T47D (cell line): ENCODE measurements at regions not wholly inside any gene's neighbourhood (a gene's known extent, or its start where the extent isn't known, plus 50 kb on each side); places are given as distances from the start of the nearest gene placed in this dataset.

Experiments
- DNase-seq, 2 experiments: peaks; one replicate each; pipeline versions ENCODE4 v3.0.0 to v3.0.0-alpha.2; 2011 to 2012; ENCODE audit warnings: low read depth in 1 of 2, low spot score in 1 of 2
- JUND ChIP-seq: IDR thresholded peaks from 2 replicates; pipeline ENCODE4 v1.6.1; 2012; ENCODE audit warnings: low read depth
- in situ Hi-C: cut with HindIII; loops from 2 replicates; pipeline ENCODE4 v1.10.0; 2016; ENCODE audit warnings: low sequenced_read_pairs, low pct_unique_long_range_greater_than_20kb

DNA sequence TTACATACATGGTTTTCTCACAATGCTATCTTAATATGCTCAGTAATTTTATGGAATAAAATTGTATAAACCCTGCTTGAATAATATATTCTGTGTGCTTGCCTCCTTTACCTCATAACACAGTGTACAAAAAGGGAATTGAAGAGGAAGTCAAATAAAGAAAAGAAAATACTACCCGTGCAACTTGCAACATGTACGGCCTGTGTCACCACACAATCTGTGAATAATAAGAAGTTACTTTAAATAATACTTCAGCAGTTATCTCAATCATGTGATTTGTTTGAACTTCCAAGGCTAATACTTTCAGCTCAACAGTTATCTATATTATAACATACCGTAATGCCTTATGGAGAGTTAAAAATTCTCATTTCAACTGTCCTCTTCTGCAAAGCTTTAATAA, 58.1 kb upstream of the SATB1 start:
- DNase-seq, result no peak
- no peak for TF ChIP-seq JUND
- in situ Hi-C loops, result no loop called here

DNA sequence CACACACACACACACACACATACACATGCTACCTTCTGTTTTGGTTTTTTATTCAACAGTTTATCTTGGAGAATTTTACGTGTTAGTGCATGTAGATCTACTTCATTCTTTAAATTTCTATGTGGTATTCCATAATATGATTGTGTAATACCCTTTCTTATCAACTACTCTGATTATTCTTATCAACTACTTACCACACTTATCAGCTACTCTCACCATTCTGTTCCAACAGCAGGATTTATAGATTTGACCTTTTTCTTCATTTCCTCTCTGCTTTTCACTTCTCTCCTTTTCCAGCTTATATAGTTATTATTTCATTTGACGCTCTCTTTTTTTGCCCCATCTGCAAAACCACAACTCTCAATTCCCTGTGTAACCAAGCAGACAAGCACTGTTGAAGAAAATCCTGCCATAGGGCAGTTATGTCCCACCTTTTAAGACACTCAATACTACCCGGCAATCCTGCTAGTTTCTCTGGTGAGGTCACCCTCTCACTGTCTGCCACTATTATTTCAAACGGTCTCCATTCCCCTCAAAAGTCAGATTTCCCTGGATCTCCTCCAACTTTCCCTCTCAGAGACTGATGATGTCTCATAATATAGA, 56.9 kb upstream of the SATB1 start:
- TF ChIP-seq JUND, result no peak

DNA sequence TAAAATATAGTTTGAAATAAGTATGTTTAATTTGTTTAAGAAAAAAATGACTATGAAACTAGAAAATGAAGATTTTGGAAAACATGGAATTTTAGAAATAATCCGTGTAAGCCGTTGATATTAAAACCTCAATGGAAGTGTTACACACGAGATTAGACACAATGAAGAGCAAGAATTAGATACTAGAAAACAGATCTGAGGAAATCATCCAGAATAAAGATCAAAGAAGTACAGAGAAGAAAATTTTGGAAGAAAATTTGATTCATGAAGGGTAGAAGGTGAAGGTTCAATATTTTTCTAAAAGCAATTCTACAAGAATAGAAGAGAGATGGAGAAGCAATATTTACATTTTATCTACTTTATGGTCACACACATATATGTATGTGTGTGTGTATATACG, 52.5 kb upstream of the SATB1 start:
- in situ Hi-C loops, result no loop called here
- TF ChIP-seq JUND, result no peak
- no peak for DNase-seq

More for the DNA sequence above, 56.9 kb upstream of the SATB1 start:
- no peak for DNase-seq
- in situ Hi-C loops, result no loop called here
